Pancreas (tissue), 10 donors: ENCODE measurements at regions not wholly inside any gene's neighbourhood (a gene's known extent, or its start where the extent isn't known, plus 50 kb on each side); places are given as distances from the start of the nearest gene placed in this dataset.

Experiments used
- ATAC-seq, 4 donors: fragments of 200-7000 bp; cut with Tn5 transposase; one replicate each; pipeline versions ENCODE4 v1.8.0 to v1.9.1; 2020; ENCODE audit warnings: mild to moderate bottlenecking in 4 of 4, moderate library complexity in 4 of 4
- DNase-seq, 6 donors: peaks; one replicate each; pipeline ENCODE4 v3.0.0-alpha.2; 2020
- FAIRE-seq: peaks from 2 replicates; lab custom pipeline; 2012; peaks lifted over from hg19 to GRCh38; lab: Jason Lieb, UNC
- H3K27ac ChIP-seq, 4 donors: fragments of 200-600 bp; sonication (generic); 1 replicate in 3 of 4; 2 replicates in 1 of 4; pipeline versions ENCODE4 v1.5.0 to v1.8.0; 2020
- H3K27me3 ChIP-seq, 4 donors: fragments of 200-600 bp; one replicate each; pipeline ENCODE4 v1.8.0; 2021
- H3K36me3 ChIP-seq, 3 donors: fragments of 200-600 bp; sonication (generic) in 1 of 3; one replicate each; pipeline versions ENCODE4 v1.5.0 to v1.8.0; 2020 to 2021
- H3K4me1 ChIP-seq, 3 donors: fragments of 200-600 bp; one replicate each; pipeline ENCODE4 v1.8.0; 2021
- H3K4me3 ChIP-seq, 4 donors: fragments of 200-600 bp; sonication (generic) in 2 of 4; one replicate each; pipeline versions ENCODE4 v1.5.0 to v1.8.0; 2020 to 2021
- H3K9me3 ChIP-seq, 4 donors: fragments of 200-600 bp; one replicate each; pipeline ENCODE4 v1.8.0; 2021
- WGBS, 2 donors: extraction: QIAGEN DNeasy Blood & Tissue Kit; methylation state at CpG; one replicate each; pipeline ENCODE4 v1.1.7; 2013; 5-methylcytosine and 5-hydroxymethylcytosine counted together
- intact Hi-C, 3 donors: fragments of 100-400 bp; cut with DNase I; formaldehyde crosslinking; loops; one replicate each; pipeline versions ENCODE4 v1.11.1 to v1.14.2; 2022
- TF ChIP-seq, protein P1 (sequence below), 4 donors: fragments of 200-600 bp; sonication (generic) in 3 of 4; IDR thresholded peaks; one replicate each; pipeline versions ENCODE4 v1.5.0 to v1.8.0; 2021; ENCODE audit warnings: antibody characterized with exemption in 4 of 4
- donor health status: healthy with polysubstance abuse.
- donor health status: DM: no; HTN: no; CAD: no; lungs with moderate emphysema.
- donor health status: DM: no; HTN: no; CAD: no.
- donor health status: control.
- donor health status: control.
- donor health status: Bipolar disorder and iron deficiency.
- donor health status: DM: yes; HTN: yes; CAD: no.
- donor health status: DM: no; HTN: no; CAD: no.
- donor health status: DM: no; HTN: no; CAD: no.
- donor health status: DM: yes; HTN: yes; CAD: no.

DNA sequence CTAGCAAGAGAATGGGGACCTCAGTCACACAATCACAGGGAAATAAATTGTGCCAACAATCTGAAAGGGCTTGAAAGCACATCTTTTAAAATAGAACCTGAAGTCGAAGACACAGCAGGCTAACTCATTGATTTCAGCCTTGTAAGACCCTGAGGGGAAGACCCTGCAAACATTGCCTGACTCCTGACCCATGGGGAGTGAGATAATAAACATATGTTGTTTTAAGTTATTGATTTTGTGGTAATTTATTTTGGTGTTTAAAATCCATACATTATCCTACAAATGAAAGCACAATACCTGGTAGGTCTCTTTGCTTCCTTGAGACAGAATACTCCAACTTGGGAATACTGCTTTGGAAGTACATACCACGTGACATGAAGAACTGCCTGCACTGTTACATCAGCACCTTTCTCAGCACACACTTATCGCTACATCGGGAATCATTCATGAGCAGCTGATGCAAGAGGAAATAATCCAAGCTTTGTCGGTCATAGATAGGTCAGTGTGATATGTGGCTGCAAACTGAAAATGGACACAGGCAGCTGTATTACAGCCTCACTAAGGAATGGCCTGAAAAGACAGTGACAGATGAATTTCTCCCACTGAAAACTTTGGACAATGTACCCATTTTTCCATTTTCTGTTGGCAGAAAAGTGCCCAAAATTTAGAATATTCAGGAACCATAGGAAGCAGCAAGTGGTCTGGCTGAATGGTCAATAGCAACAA, 494.5 kb upstream of the MAP2 start:
- intact Hi-C loops = no loop called here
- DNase-seq = no peak
- no peak overlapping the region for H3K27ac ChIP-seq
- H3K4me3 ChIP-seq = no peak overlapping the region
- ATAC-seq = no peak
- no peaks in the 10 kb centered on the region for H3K9me3 ChIP-seq
- H3K4me1 ChIP-seq = peaks cover 0 to 3% (median 0%) of the 10 kb centered on the region in 3 donors
- TF ChIP-seq, protein P1, sequence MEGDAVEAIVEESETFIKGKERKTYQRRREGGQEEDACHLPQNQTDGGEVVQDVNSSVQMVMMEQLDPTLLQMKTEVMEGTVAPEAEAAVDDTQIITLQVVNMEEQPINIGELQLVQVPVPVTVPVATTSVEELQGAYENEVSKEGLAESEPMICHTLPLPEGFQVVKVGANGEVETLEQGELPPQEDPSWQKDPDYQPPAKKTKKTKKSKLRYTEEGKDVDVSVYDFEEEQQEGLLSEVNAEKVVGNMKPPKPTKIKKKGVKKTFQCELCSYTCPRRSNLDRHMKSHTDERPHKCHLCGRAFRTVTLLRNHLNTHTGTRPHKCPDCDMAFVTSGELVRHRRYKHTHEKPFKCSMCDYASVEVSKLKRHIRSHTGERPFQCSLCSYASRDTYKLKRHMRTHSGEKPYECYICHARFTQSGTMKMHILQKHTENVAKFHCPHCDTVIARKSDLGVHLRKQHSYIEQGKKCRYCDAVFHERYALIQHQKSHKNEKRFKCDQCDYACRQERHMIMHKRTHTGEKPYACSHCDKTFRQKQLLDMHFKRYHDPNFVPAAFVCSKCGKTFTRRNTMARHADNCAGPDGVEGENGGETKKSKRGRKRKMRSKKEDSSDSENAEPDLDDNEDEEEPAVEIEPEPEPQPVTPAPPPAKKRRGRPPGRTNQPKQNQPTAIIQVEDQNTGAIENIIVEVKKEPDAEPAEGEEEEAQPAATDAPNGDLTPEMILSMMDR (IDR thresholded peaks at IDR 0.05) = no peak
- H3K36me3 ChIP-seq = no peaks in the 10 kb centered on the region
- 44 to 55% methylated on average over 5 of the region's 5 CpGs for WGBS, 2 donors
- no peaks in the 10 kb centered on the region for H3K27me3 ChIP-seq
- FAIRE-seq = no peak

DNA sequence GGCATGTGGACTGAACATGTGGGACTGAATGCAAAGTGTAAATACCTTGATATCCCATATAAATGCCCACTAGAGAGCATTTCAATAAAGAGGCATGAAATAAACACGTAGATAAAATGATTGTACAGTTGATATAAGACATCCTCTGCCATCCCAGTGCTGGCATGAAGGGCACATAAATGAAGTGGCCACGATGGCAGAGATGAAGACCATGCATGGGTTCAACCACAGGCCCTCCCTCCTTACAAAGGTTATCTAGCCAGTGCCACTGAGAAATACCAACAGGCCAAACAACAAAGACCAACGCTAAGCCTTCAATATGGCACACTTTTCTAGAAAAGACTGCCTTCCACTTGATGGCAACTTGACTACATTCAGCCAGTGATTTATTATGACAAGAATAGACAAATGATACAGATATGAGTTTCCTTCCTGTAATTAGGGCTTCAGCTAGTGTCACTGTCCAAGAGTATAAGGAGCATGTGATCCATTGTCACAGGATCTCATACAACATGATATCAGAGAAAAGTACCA, 493.9 kb upstream of the MAP2 start:
- no peak for ATAC-seq
- DNase-seq = no peak
- 80 to 83% methylated on average over 3 of the region's 3 CpGs for WGBS, 2 donors
- Histone ChIP-seq H3K4me3 (no peak overlapping the region), H3K27ac (no peak overlapping the region), H3K36me3 (no peaks in the 10 kb centered on the region), H3K9me3 (no peaks in the 10 kb centered on the region), H3K27me3 (no peaks in the 10 kb centered on the region), H3K4me1 (peaks cover 0 to 3% (median 0%) of the 10 kb centered on the region in 3 donors)
- TF ChIP-seq, protein P1 (IDR thresholded peaks at IDR 0.05) = no peak
- intact Hi-C loops = no loop called here
- FAIRE-seq = no peak

DNA sequence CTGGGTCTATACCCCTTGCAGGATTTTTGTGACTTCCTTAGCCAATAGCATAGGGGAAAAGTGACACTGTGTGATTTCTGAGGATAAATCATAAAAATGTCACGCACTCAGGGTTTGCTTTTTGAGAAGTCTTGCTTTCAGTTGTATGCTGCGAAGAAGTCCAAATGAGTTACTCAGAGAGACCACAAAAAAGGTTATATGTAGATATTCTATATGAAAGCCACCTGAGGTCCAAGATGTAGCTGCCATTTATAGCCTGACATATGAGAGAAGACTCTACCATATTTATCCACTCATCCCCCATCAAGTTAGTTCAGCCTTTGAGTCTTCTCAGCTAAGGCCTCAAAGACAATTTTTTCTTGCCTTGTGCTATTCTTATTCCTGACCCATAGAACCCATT, 488.3 kb upstream of the MAP2 start:
- WGBS, 2 donors = 90 to 95% methylated on average over 2 of the region's 2 CpGs
- Histone ChIP-seq H3K4me1 (peaks cover 0 to 3% (median 0%) of the 10 kb centered on the region in 3 donors), H3K9me3 (no peaks in the 10 kb centered on the region), H3K27ac (no peak overlapping the region), H3K36me3 (no peaks in the 10 kb centered on the region), H3K4me3 (no peak overlapping the region), H3K27me3 (no peaks in the 10 kb centered on the region)
- intact Hi-C loops = no loop called here
- no peak for ATAC-seq
- DNase-seq = no peak
- FAIRE-seq = no peak
- TF ChIP-seq, protein P1 (IDR thresholded peaks at IDR 0.05) = no peak

DNA sequence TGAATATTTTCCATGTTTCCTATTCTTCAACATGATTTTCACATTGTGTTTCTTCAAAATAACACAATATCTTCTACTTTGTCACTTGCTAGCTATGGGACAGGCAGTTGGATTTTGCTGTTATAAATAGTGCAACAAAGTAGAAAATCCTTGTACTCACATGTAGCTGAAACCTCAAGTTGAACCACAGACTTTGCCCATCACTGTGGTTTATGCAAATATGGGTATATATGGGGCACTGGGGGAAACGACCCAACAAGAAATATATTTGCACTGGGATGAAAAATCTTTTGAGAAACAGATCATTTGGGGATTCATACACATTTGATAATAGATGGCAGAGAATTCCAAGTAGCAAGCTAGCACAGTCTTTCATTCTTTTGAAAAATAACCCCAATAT, 486.3 kb upstream of the MAP2 start:
- Histone ChIP-seq H3K4me3 (no peak overlapping the region), H3K4me1 (no peaks in the 10 kb centered on the region), H3K27ac (no peak overlapping the region), H3K36me3 (no peaks in the 10 kb centered on the region), H3K27me3 (no peaks in the 10 kb centered on the region), H3K9me3 (no peaks in the 10 kb centered on the region)
- TF ChIP-seq, protein P1 (IDR thresholded peaks at IDR 0.05) = no peak
- FAIRE-seq (no peak), ATAC-seq (no peak), DNase-seq (no peak)
- 42 to 43% methylated on average over 1 of the region's 1 CpG for whole genome bisulfite sequencing, 2 donors
- intact Hi-C loops = no loop called here

DNA sequence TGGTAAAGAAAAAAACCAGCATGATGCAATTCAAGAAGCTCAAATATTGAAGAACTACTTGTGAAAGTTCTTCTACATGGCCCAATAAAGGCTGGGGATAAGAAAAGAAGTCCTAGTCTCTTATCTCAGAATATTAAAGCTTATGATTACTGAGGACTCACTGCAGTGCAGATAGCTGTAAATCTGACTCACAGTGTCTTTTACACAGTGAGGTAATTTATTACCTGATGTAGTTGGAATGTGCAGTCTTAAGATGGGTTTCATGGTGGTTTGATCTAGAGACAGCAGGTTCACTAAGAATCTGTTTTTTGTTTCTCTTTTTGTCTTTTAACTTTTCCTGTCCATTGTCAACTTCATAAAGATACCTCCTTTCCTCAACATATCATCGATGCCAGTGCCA, 484.0 kb upstream of the MAP2 start:
- TF ChIP-seq, protein P1 (IDR thresholded peaks at IDR 0.05) = no peak
- no peak for FAIRE-seq
- WGBS, 2 donors = 82 to 88% methylated on average over 1 of the region's 1 CpG
- intact Hi-C loops = no loop called here
- DNase-seq = no peak
- Histone ChIP-seq H3K27me3 (no peaks in the 10 kb centered on the region), H3K9me3 (no peaks in the 10 kb centered on the region), H3K27ac (no peak overlapping the region), H3K4me1 (no peaks in the 10 kb centered on the region), H3K36me3 (no peaks in the 10 kb centered on the region), H3K4me3 (no peak overlapping the region)
- ATAC-seq = no peak
